ENCODE measurements at regions not wholly inside any gene's neighbourhood (a gene's known extent, or its start where the extent isn't known, plus 50 kb on each side); places are given as distances from the start of the nearest gene placed in this dataset.

DNA sequence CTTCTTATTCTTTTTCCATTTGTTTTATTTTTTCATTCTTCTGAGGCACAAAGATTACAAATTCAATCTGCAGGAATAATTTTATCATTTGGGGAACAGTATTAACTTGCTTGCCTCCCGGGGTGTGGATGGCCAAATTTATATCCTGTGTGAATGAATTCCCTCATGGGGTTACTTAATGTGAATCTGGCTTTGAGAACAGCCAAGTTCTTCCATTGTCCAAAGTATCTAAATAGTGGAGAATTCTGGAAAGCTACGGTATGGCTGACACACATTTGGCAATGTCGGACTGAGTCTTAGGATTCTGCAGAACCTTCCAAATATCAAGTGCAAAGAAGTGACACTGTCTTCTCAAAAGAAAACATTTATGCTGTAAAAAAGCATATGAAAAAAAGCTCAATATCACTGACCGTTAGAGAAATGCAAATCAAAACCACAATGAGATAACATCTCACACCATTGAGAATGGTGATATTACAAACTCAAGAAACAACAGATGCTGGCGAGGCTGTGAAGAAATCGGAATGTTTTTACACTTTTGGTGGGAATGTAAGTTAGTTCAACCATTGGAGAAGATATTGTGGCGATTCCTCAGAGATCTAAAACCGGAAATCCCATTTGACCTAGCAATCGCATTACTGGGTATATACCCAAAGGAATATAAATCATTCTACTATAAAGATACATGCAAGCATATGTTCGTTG lies 620.2 kb downstream of the EFNB2 start:
- TF ChIP-seq, protein P1, sequence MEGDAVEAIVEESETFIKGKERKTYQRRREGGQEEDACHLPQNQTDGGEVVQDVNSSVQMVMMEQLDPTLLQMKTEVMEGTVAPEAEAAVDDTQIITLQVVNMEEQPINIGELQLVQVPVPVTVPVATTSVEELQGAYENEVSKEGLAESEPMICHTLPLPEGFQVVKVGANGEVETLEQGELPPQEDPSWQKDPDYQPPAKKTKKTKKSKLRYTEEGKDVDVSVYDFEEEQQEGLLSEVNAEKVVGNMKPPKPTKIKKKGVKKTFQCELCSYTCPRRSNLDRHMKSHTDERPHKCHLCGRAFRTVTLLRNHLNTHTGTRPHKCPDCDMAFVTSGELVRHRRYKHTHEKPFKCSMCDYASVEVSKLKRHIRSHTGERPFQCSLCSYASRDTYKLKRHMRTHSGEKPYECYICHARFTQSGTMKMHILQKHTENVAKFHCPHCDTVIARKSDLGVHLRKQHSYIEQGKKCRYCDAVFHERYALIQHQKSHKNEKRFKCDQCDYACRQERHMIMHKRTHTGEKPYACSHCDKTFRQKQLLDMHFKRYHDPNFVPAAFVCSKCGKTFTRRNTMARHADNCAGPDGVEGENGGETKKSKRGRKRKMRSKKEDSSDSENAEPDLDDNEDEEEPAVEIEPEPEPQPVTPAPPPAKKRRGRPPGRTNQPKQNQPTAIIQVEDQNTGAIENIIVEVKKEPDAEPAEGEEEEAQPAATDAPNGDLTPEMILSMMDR (IDR thresholded peaks at IDR 0.05; ENCODE audit: unreplicated experiment in 3 of 3) = no peak
- Mint-ChIP-seq H3K4me3 (peak overlapping the region in 1 of 3 experiments; percentile 3), H3K9me3 (no peaks in the 10 kb centered on the region), H3K27ac (peak overlapping the region in 1 of 3 experiments; percentile 51), H3K36me3 (ENCODE audit: low read depth) (no peaks in the 10 kb centered on the region), H3K27me3 (ENCODE audit: low read depth) (no peaks in the 10 kb centered on the region), H3K4me1 (peaks cover 19% of the 10 kb centered on the region)

DNA sequence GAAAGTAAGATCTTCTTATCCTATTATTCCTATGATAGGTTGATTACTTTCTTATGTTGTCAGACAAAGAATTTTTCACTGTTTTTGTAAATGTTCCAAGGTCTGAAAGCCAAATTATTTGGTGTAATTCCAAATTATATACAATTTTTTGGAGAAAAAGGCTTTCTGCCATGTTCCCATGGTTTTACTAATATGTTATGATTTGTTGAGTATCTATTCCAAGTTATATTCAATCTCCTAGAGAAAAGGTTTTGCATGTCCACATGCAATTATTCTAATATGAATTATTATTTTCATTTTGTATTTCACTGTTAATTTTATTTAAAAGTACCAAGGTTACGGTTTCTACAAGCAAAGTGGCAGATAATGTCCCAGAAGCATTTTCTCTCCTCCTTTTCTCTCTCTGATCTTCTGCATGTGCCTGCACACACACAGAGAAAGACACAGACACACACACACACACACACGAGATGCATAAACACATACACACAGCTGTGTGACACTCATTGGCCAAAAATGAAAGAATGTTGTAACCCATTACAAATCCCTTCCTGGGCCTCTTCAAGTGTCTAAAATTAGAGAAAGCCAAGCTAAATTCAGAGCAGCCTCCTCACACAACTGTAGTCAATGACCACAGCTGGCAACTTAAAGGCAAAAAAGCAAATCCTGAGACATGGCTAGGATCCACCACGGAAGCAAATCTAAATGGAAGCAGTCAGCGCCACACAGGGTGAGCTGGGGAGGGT lies 621.0 kb downstream of the EFNB2 start:
- Mint-ChIP-seq H3K27ac (peak overlapping the region in 2 of 3 experiments; percentile 5 to 51), H3K27me3 (ENCODE audit: low read depth) (no peaks in the 10 kb centered on the region), H3K4me1 (peaks cover 18% of the 10 kb centered on the region), H3K4me3 (no peak overlapping the region), H3K36me3 (ENCODE audit: low read depth) (no peaks in the 10 kb centered on the region), H3K9me3 (no peaks in the 10 kb centered on the region)
- TF ChIP-seq, protein P1 (IDR thresholded peaks at IDR 0.05; ENCODE audit: unreplicated experiment in 3 of 3) = no peak

DNA sequence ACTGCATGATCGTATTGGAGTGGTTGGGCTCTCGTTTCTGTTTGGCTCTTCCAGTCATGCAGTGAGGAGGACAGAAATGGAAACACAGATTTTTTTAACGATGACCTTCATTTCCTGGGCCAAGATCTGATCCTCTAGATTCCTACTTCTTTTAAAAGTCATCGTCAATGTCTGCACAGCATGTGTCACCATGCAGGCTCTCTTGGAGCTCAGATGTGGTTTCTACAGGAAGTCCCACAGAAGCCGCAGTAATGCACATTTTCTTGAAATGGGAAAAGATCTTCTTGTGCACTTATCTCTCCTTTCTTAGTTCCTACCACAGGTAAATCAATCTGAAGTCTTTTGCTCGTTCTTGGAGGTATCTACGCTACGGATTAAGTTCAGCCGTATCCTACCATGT lies 626.9 kb downstream of the EFNB2 start:
- Mint-ChIP-seq H3K4me1 (peaks cover 9% of the 10 kb centered on the region), H3K27ac (no peak overlapping the region), H3K4me3 (no peak overlapping the region), H3K27me3 (ENCODE audit: low read depth) (no peaks in the 10 kb centered on the region), H3K36me3 (ENCODE audit: low read depth) (no peaks in the 10 kb centered on the region), H3K9me3 (no peaks in the 10 kb centered on the region)
- TF ChIP-seq, protein P1 (IDR thresholded peaks at IDR 0.05; ENCODE audit: unreplicated experiment in 3 of 3) = no peak

DNA sequence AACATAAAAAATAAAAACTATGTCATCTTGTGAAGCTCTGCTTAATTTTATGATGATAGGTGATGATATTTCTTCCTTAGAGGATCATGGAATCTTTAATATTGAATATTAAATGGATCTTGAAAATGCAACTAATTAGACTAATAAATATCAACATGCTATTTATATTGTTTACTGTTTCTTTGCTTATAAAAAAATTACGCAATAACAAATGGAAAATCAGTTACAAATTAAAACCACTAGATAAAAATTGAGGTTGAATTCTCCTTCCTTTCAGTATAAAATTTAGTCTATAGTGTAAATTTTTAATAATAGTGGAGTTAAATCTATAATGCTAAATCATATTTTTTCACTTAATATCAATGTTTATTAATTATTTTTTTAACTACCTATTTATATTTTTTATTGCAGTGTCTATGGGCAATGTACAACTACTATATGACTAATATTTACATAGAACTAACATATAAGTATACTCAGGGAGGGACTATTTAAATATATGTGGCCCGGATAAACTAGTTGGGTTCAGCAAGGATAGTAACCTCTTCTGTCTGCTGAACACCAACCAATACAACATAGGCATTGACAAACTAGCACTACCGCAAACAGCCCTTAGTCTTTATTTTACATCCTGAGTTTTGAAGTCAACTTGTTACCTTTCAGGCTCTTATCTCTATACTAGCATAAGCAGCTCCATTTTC lies 628.0 kb downstream of the EFNB2 start:
- Mint-ChIP-seq H3K36me3 (ENCODE audit: low read depth) (no peaks in the 10 kb centered on the region), H3K9me3 (no peaks in the 10 kb centered on the region), H3K4me3 (no peak overlapping the region), H3K4me1 (peaks cover 9% of the 10 kb centered on the region), H3K27me3 (ENCODE audit: low read depth) (no peaks in the 10 kb centered on the region), H3K27ac (no peak overlapping the region)
- TF ChIP-seq, protein P1 (IDR thresholded peaks at IDR 0.05; ENCODE audit: unreplicated experiment in 3 of 3) = no peak

DNA sequence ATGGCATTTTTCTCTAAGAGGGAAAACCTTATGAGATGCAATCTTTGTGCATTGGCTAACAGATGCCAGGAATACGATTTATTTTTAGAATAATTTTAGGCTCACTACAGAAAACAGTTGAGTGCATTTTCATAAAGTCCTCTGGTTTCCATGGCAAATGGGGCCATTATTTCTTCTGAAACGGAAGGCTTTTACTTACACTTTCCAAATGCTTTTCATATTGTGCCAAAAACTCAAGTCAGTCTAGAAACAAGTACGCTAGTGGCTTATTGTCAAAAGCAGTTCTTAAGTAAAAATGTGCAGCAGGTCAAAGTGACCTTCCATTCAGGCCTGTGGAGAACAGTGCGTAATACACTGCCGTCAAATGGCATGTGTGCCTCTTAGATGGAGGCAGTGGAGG lies 628.7 kb downstream of the EFNB2 start:
- H3K9me3 Mint-ChIP-seq = no peaks in the 10 kb centered on the region
- peaks cover 9% of the 10 kb centered on the region for H3K4me1 Mint-ChIP-seq
- TF ChIP-seq, protein P1 (IDR thresholded peaks at IDR 0.05; ENCODE audit: unreplicated experiment in 3 of 3) = no peak
- H3K36me3 Mint-ChIP-seq (ENCODE audit: low read depth) = no peaks in the 10 kb centered on the region
- no peaks in the 10 kb centered on the region for H3K27me3 Mint-ChIP-seq (ENCODE audit: low read depth)
- no peak overlapping the region for H3K27ac Mint-ChIP-seq
- H3K4me3 Mint-ChIP-seq = no peak overlapping the region
